ENCODE measurements at regions not wholly inside any gene's neighbourhood (a gene's known extent, or its start where the extent isn't known, plus 50 kb on each side); places are given as distances from the start of the nearest gene placed in this dataset.

- TF ChIP-seq CBX5 (IDR thresholded peaks at IDR 0.05; ENCODE audit: low read depth, low read length) = no peak
- TF ChIP-seq JUN (IDR thresholded peaks at IDR 0.05; ENCODE audit: low read depth, low read length) = no peak
- no peak for TF ChIP-seq YY1 (IDR thresholded peaks at IDR 0.05; ENCODE audit: low read depth, low read length)
- no peak for TF ChIP-seq TCF12 (IDR thresholded peaks at IDR 0.05; ENCODE audit: low read depth, low read length)
- TF ChIP-seq FOSL1 (IDR thresholded peaks at IDR 0.05; ENCODE audit: insufficient read depth, low read depth, low read length) = no peak
- TF ChIP-seq BACH1 (IDR thresholded peaks at IDR 0.05; ENCODE audit: low read length) = no peak
Observed at GRCh38 chr1:218837051-218837450, 336.6 kb upstream of the LYPLAL1 start (continued).
